Tibial nerve (tissue), 3 donors: ENCODE measurements at regions not wholly inside any gene's neighbourhood (a gene's known extent, or its start where the extent isn't known, plus 50 kb on each side); places are given as distances from the start of the nearest gene placed in this dataset.

Experiments used
- POLR2A ChIP-seq, 2 donors: fragments of 450-650 bp; IDR thresholded peaks; one replicate each; pipeline ENCODE4 v1.6.1; 2017; ENCODE audit warnings: antibody characterized with exemption in 2 of 2, mild to moderate bottlenecking in 2 of 2, moderate library complexity in 2 of 2
- TF ChIP-seq, protein P1 (sequence below), 5 experiments: fragments of 200-600 bp in 3 of 5; fragments of 450-650 bp in 2 of 5; sonication (generic) in 3 of 5; IDR thresholded peaks; one replicate each; pipeline ENCODE4 v1.5.1; 2016 to 2019; ENCODE audit warnings: antibody characterized with exemption in 5 of 5, mild to moderate bottlenecking in 3 of 5, moderate library complexity in 2 of 5

DNA sequence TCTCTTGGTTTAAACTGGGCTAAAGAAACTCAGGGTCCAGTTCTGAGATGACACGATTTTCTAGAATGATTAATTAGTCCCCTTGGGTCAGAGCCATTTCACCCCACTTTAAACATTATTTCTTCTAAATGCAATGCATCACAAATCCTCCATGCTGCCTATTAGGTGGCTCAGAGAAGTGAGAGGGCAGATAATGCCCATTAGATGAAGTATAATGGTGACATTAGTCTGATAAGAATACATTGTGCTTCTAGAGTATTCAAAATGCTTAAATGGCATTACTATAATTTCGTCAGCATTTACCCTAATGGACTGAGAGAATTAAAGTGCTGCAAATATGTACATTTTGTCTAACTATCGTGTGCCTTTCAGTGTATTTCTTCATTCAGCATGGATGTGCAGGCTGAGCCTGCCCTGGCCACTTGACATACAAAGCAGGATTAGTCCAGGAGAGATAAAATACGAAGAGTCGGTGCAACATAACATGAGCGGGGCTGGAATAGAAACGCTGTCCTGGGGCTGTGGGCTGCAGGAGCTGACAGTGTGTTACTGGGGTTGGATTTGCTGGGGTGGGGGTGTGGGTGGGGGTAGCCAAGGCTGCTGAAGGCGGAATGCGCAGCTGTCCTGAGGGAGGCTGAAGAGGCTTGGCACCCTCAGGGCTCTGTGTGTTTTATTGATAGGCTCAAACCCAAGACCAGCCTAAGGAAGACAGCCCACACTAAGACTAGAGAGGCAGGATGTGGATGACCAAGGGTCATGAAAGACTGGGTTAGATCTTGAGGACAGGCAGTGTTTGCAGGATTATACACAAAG lies 52.8 kb upstream of the KLF6 start:
- TF ChIP-seq, protein P1, sequence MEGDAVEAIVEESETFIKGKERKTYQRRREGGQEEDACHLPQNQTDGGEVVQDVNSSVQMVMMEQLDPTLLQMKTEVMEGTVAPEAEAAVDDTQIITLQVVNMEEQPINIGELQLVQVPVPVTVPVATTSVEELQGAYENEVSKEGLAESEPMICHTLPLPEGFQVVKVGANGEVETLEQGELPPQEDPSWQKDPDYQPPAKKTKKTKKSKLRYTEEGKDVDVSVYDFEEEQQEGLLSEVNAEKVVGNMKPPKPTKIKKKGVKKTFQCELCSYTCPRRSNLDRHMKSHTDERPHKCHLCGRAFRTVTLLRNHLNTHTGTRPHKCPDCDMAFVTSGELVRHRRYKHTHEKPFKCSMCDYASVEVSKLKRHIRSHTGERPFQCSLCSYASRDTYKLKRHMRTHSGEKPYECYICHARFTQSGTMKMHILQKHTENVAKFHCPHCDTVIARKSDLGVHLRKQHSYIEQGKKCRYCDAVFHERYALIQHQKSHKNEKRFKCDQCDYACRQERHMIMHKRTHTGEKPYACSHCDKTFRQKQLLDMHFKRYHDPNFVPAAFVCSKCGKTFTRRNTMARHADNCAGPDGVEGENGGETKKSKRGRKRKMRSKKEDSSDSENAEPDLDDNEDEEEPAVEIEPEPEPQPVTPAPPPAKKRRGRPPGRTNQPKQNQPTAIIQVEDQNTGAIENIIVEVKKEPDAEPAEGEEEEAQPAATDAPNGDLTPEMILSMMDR (IDR thresholded peaks at IDR 0.05): no peak
- TF ChIP-seq POLR2A (IDR thresholded peaks at IDR 0.05): no peak
